Endometrium (tissue), 2 donors: ENCODE measurements at regions not wholly inside any gene's neighbourhood (a gene's known extent, or its start where the extent isn't known, plus 50 kb on each side); places are given as distances from the start of the nearest gene placed in this dataset.
"Not testable (repeated sequence)": the region's sequence is repeated elsewhere in the genome, so short reads cannot be mapped to it uniquely, and the experiment has no call there.

Source experiments
- FAIRE-seq: peaks from 2 replicates; lab custom pipeline; 2012; peaks lifted over from hg19 to GRCh38; lab: Jason Lieb, UNC
- donor health status: control.
- donor health status: control.

DNA sequence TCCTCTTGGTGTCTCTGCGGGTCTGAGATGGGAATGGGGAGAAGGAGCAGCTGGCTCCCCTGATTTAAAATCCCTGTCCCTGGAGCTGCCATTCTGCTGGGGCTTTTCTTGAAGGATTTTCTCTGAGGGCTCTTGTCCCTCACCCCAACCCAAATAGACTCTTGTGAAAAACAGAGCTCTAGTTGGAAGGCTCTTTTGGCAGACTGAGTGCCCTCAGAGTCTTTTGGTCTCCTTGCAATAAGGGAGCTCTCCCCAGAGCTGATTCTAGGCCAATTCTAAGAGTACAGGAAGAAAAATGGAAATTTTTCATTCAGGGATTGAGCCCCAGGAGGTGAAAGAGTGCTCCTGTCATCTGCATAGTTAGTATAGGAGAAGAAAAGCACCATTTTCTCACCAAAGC, 238.3 kb downstream of the COG6 start:
- FAIRE-seq: no peak

DNA sequence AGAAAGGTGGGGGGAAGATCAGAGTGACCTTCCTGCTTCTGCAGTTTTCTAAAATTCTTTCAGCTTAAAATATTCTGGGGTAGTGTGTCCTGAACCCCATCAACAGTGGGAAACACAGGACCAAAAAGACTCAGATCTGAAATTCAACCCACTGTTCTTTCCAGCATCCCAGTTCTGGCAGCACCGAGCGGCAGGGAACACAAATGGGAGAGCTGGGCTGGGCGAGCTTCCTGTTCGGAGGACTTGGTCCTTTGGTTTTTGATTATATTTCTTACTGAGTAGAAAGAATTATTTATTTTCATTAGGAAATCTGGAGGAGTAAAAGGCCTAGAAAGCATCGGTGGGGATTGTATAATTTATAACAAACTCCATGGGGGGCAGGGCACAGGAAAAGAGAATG, 239.1 kb downstream of the COG6 start:
- no peak for FAIRE-seq

DNA sequence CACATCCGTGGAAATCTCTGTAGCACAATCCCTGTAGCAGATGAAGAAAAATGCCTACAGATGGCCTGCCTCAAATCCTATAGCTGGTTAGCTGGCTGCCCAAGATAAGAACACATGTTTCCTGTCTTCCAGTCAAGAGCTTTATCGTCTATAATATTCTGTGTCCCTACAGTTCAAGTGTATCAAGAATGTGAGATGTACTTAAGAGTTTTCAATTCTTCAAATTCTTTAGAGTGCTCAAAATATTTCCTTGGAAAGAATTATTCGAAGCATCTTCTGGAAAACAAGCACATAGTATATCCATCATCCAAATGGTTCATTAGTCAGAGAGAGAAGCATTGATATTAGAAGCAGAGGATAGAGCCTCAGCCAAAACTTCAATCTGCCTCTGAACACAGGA, 239.8 kb downstream of the COG6 start:
- no peak for FAIRE-seq

DNA sequence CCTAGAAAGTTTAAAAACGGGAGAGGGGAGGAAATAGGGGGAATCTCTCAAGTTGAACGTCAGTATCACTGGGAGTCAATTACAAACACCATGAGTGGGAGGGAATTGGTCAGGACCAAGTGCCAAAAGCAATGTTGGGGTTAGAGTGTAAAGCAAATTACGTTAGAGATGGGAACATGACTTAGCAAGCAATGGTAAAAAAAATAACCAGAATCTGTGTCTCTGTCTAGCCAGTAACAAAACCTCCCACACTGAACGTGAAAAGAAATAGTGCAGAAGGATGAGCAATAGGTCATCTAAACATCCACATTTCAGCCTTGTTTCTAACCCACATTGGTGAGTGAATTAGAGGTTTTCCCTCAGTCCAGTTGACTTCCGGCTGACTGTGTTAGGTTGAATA, 242.2 kb downstream of the COG6 start:
- FAIRE-seq: peak; percentile 41

DNA sequence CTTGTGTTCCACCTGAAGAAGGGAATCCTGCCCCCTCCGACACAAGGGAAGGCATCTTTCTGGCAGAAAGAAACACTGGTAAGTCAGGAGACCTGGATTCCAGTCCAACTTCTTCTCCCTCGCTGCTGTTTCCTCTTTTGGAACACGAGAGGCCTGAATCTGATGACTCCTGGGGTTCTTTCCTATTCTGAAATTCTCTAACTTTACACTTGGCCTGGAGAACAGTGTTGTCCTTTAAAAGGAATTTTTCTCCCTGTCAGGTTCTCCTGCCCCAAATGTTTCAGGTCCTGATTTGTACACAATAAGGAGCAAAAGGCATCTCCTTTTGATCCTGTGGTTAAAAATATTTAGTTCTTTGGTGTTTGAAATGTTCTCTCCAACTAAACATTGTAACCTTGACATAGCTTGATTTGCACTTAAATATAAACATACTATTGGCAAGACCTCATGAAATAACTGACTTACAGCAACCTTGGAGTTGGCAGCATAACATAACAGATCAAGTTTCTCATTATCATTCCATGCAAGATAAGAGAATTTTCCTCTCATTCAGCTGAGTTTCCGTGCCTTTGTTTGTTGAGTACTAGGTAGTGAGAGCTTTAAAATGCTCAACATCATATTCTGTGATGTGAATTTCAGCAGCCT, 244.8 kb downstream of the COG6 start:
- peak; percentile 50 for FAIRE-seq

DNA sequence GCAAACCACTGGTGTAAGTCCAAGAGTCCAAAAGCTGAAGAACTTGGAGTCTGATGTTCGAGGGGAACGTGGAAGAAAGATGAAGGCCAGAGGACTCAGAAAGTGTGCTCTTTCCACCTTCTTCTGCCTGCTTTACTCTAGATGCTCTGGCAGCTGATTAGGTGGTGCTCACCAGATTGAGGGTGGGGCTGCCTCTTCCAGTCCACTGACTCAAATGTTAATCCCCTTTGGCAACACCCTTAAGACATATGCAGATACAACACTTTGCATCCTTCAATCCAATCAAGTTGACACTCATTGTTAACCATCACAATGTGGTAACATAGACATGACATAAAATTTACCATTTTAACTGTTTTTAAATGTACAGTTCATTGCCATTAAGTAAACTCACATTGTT, 249.5 kb downstream of the COG6 start:
- no peak for FAIRE-seq

GRCh38 chr13:39909634-39910033, 254.2 kb downstream of the COG6 start:
- FAIRE-seq: no peak

DNA sequence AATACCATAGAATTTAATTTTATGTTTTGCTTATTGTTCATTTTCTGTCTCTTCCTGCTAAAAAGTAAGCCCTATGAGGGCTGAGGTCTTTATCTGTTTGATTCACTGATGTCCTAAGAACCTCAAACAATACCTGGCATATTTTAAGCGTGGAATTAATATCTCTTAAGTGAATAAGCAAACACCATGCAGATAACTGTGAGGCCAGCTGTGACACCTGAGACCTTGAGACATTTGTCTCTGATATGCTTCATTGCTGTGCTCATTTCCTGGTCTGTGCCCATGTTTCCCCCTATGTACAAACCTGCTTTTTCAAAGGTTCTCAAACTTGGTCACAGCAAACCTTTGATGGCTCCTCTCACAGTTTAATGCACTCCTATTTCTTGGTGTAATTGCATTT, 254.6 kb downstream of the COG6 start:
- no peak for FAIRE-seq

- no peak for FAIRE-seq
Observed at GRCh38 chr13:39910833-39911232, 255.4 kb downstream of the COG6 start.

DNA sequence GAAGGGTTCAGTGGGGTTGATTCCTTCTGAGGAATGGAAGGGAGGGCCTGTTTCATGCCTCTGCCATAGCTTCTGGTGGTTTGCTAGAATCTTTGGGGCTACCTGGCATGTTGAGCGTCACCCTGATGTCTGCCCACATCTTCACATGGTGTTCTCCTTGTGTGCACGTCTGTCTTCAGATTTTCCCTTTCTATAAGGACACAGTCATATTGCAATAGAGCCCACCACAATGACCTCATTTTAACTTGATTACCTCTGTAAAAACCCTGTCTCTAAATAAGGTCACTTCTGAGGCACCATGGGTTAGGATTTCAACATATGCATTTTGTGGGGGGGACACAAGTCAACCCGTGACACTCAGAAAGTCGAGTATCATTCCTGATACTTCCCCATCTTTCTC, 257.9 kb downstream of the COG6 start:
- FAIRE-seq: no peak

- no peak for FAIRE-seq
Observed at GRCh38 chr13:39913928-39914327, 258.5 kb downstream of the COG6 start.

- no peak for FAIRE-seq
Observed at GRCh38 chr13:39915418-39915817, 260.0 kb downstream of the COG6 start.

DNA sequence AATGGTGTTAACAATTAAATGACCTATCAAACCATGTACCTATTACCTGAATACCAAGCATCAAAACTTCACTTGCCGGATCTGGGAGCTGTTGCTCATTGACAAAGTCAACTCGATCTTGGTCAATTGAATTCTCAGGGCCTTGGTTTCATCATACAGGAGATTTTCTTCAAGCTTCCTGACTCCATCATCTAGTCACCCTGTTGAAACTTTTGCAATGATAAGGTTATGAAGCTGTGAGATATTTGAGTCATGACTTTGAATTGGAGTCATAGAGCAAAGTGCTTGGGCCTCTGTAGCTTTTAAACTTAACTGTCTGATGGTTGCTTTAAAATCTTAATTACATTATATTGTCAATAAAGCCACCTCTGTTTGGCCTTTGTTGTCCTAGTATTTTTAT, 260.9 kb downstream of the COG6 start:
- no peak for FAIRE-seq

- FAIRE-seq: no peak
Observed at GRCh38 chr13:39918620-39919236, 263.3 kb downstream of the COG6 start.

DNA sequence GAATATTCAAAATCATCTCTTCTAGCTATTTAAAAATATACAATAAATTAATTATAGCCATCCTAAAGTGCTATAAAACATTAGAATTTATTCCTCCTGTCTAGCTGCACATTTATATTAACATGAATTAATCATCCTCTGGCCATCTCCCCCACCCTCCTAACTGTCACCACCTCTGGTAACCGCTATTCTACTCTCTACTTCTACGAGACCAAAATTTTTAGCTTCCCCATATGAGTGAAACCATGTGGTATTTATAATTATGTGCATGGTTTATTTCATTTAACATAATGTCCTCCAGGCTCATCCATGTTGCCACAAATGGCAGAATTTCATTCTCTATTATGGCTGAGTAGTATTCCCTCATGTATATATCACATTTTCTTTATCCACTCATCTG, 265.2 kb downstream of the COG6 start:
- FAIRE-seq: no peak

DNA sequence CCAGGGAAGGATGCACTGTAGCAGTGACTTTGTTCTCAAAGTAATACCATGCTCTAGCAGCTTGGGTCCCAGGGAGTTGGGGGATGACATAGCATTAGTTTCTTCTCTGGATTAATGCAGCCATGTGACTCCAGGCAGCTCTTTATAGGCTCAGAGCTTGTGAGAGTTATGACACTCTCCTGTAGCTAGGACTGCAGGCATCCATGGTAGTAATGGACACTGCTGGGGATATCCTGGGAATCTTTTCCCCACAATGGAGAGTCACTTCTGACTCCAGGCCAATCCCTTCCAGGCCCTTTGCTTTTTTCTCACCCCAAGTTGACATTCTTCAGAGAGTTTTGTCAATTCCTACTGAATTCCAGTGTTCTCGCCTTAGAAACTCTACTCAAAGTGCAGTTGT, 270.9 kb downstream of the COG6 start:
- FAIRE-seq: no peak

DNA sequence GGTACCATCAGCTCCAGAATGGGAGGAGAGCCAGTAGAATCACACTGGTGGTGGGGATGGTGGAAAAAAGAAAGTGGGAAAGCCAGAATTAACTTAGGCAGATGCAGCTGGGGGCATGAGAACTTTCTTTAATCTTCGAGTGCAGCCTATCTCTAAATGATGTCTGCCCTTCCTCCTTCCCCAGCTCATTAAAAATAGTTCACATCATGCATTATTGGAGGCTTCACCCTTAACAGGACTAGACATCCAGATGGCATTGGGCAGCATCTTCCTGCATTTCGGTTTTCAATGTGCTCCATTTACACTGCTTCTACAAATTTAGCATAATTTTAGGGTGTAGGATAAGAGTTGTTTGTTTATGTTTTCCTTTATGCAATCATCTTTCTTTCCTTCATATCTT, 272.8 kb downstream of the COG6 start:
- no peak for FAIRE-seq

DNA sequence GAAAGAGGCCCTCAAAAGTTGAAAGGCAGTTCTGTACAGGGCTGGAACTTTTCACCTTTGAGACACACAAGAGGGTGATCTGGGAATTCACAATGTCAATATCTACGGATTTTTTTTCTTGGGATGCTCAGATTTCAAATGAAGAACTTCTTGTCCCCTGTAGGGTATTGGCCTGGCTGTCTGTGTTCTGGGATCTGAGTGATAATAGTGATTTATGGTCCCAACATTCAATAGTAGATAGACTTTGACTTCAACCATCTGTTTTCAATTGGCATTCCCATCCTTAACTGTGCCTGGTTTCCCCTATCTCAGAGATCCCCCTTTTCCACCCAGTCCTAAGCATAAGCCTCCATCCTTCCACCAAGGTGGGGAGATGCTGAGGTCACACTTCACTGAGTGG, 274.1 kb downstream of the COG6 start:
- no peak for FAIRE-seq

- FAIRE-seq: no peak
Observed at GRCh38 chr13:39930060-39930459, 274.6 kb downstream of the COG6 start.

GRCh38 chr13:39930544-39931444, 275.3 kb downstream of the COG6 start:
- no peak for FAIRE-seq

DNA sequence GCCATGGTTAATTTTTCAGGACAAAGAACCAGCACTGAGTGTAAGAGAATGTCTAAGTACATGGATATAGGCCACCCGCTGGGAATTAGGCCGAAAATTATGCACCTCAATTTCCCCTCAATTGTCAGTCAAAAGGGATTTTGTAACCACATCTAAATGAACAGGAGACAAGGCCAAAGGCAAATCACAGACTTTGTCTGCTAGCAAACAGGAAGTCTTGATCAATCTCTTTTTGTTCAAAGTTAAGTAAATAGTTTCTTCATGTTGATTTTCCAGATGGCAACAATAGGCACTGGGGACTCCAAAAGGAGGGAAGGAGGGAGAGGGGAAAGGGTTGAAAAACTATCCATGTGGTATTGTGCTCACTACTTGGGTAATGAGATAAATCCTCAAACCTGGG, 276.0 kb downstream of the COG6 start:
- FAIRE-seq: no peak

- not testable (repeated sequence) for FAIRE-seq
Observed at GRCh38 chr13:39932514-39932913, 277.1 kb downstream of the COG6 start.

DNA sequence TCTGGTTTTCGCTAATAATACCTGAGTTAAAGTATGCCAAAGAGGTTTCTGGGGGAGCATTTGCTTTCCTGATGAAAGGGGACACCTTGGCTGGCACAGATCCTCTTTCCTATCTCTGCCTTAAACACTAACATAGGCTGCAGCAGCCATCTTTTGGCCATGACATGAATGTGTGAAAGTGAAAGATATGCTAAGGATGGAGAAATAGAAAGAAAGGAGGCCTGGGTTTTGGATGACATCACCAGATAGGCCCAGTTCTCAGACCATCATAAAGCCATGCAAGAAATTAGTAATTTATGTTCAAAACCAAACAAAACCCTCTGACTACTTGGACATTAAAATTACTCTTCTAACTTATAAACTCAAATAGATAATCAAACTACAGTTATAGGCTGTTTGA, 279.7 kb downstream of the COG6 start:
- FAIRE-seq: no peak
